Retina (tissue), 1 donor: ENCODE measurements at regions not wholly inside any gene's neighbourhood (a gene's known extent, or its start where the extent isn't known, plus 50 kb on each side); places are given as distances from the start of the nearest gene placed in this dataset.
"Not testable (repeated sequence)": the region's sequence is repeated elsewhere in the genome, so short reads cannot be mapped to it uniquely, and the experiment has no call there.

Source experiments
- DNase-seq: peaks from one replicate; pipeline ENCODE4 v3.0.0-alpha.2; 2016

DNA sequence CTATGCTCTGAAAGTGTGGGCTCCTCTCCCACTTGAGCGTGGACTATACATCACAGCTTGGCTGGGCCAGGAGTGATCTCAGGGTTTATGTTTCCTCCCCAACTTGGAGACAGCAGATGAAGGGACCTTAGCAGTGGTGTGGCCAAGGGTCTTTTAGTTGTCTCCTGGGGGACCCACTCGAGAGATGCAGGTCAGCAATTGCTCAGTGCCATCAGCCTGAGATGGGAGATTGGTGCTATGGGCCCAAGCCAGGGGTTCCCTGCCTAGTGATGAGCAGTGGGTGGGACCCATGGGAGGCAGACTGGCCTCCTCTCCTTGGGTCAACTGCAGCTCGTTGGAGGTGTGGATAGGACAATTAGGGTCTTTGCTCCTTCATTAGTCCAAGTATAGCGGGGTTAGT is 510.5 kb upstream of the FSHR start:
- no peak for DNase-seq

DNA sequence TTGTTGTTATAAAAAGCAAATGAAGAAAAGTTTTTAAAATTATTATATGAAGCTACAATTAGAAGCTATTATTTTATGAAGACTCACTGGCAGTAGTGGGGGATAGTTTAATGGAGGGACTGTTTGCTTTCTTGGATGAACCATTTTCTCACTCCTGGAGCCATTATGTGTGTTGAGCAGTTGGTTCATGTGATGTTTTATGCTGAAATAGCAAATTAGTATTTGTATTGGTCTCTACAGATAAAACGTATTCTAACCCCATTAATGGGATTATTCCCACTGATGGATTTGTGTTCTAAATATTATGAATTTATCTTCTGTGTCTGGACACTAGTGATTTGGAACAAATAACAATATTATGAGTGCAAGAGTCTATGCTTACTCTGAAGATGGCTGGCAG is 507.5 kb upstream of the FSHR start:
- DNase-seq, result no peak

GRCh38 chr2:49656853-49657252 is 502.5 kb upstream of the FSHR start:
- no peak for DNase-seq

DNA sequence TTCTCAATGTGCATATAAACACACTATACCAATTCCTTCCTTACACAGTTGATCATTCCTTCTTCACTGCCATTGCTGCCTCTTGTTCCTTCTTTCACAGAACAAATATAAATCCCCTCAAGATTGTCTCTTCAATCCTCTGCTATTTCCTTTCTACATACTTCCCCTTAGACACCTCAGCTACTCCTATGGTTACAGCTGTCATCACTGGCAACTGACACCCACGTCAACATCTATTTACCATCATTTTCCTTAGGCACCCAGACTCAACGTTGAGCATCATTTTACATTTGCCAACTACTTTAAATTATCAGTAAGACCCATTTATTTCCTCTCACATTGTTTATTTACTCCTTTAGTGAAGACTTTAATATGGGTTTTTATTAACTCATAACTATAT is 488.8 kb upstream of the FSHR start:
- DNase-seq, result no peak

- DNase-seq, result no peak
Observed at GRCh38 chr2:49640630-49641029, 486.3 kb upstream of the FSHR start.

GRCh38 chr2:49621016-49621415 is 466.7 kb upstream of the FSHR start:
- no peak for DNase-seq

DNA sequence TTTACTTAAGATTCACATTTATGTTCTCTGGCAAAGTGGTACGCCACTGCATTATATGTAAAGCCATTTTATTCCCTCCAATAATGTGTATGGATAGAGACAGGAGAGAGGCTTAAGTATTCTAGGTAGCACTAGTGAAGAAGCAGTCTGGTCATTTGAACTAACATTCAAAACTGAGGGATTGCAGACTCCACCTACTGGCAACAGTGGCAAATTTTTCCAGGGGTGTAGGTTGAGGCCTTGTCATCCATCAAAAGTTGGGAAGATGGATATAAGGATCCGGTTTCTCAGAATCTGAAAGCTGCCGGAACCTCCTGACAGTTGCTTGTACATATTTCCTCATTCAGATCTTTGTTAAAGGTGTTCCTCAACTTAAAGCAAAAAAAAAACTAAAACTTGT is 465.5 kb upstream of the FSHR start:
- no peak for DNase-seq

GRCh38 chr2:49618491-49618890 is 464.2 kb upstream of the FSHR start:
- DNase-seq, result no peak

- DNase-seq, result peak; percentile 9
Observed at GRCh38 chr2:49616800-49617199, 462.5 kb upstream of the FSHR start.

DNA sequence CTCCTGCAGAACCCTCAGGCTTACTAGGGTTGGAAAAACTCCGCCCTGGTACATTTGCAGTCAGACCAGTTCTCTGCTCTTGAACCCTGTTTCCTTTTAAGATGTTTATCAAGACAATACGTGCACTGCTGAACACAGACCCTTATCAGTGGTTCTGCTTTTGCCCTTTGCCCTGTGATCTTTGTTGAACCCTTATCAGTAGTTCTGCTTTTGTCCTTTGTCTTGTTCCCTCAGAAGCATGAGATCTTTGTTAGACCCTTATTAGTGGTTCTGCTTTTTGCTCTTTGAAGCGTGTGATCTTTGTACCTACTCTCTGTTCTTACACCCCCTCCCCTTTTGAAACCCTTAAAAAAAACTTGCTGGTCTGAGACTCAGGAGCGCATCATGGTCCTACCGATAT is 457.5 kb upstream of the FSHR start:
- DNase-seq, result not testable (repeated sequence)

DNA sequence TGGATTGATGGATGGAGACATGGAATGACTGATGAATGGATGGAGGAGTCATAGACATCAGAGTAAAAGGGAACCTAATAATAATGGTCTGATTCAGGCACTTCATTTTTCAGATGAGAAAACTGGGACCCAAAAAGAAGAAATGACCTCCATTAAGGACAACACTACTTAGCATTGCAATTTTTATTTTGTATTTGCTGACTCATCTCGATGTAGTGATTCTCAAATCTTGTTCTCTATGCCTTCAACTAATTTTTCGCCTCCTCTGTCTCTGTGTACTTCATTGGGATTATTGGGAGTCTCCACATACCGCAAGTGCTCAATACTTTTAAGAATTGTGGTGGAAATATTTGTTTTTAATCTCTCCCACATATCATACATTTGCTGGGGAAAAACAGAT is 446.2 kb upstream of the FSHR start:
- no peak for DNase-seq

DNA sequence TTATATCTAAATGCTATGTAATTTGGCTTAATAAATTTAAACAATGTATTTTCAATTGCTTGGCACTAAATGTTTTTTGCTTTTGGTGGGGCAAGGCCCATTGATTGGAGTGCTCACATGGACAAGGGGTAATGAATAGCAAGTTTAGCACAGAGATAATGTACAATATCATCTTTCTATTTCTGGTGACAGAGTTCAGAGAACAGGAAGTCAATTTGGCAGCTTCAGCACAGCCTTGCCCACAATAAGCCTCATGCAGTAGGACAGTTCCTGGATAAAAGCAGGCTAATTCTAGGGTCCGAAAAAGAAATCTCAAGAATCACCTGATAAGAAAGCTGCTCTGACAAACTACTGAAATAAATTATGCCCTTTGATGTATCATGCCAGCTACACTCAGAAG is 443.9 kb upstream of the FSHR start:
- DNase-seq, result no peak

GRCh38 chr2:49585921-49586320 is 431.6 kb upstream of the FSHR start:
- DNase-seq, result no peak

DNA sequence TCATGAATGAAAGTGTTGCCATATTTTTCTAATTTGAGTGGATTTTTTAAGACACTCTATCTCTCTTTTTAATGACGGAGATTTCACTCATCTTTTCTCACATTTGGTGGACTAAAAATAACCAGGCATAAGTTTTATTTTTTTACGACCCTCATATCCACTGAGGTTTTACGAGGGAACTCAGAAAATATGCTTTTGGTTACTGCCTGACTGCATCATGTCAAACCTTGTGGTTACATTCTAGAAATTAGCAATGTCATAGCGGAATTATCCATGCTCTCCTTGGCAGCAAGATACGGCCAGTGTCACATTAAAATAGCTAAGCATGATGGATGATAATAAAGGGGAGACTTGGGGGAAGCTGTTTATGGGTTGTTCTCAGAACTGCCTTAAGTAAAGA is 428.6 kb upstream of the FSHR start:
- DNase-seq, result peak; percentile 14

- peak; percentile 4 for DNase-seq
Observed at GRCh38 chr2:49577041-49577440, 422.7 kb upstream of the FSHR start.

- DNase-seq, result no peak
Observed at GRCh38 chr2:49569176-49569575, 414.9 kb upstream of the FSHR start.

DNA sequence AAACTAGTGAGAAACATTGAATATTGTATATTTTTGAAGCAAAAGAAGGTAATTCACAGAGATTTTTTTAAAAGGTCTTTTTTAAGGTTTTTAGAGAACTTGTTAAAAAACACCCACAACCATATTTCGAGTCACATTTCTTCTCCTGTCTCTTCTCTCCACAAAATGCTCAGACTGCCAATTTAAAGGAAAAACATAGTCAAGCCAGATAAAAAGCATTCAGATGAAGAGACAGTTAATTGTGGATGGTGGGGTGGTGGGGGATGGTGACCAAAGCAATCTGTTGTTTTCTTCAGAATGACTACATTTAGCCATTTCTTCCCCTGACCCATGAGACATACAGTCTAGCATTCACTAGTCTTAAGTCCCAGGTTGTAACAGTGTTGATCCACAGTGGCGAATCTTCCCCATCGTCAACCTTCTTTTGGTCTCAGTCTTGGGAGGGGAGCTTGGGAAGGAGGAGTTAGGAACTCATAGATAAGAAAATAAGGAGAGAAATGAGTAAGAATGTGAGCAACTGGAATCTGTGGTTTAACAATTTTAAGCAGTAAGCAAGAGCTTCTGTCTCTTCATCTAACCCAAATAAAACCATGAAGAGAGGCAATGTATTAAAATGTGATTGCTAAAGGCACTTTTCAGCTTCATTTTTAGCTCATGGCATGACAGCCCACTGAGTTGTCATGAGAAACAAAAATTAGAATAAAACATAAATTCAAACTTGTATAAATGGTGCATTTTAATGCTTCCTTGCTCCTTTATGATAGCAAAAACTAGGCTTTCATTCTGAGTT is 413.7 kb upstream of the FSHR start:
- DNase-seq, result no peak

GRCh38 chr2:49567021-49567420 is 412.7 kb upstream of the FSHR start:
- DNase-seq, result no peak

DNA sequence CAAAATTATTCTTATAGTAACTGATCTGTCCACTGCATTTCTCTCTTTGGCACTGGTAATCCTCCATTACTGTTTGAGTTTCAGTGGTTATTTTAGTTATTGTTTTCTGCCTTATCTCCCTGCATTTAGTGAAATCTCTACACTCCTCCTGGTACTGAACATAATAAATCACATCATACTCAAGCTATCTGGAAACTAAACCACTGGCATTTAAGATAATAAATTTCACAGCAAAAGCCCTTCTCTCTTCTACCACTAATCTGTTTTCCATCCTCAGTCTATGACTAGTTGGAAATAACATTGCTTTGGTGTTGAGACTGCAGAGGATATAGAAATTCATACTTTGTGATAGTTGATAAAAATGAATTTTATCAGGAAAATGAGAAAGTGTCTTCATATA is 399.3 kb upstream of the FSHR start:
- DNase-seq, result no peak

- DNase-seq, result no peak
Observed at GRCh38 chr2:49532702-49533101, 378.4 kb upstream of the FSHR start.

GRCh38 chr2:49515996-49516782 is 361.9 kb upstream of the FSHR start:
- DNase-seq, result no peak

- no peak for DNase-seq
Observed at GRCh38 chr2:49514201-49514600, 359.9 kb upstream of the FSHR start.

DNA sequence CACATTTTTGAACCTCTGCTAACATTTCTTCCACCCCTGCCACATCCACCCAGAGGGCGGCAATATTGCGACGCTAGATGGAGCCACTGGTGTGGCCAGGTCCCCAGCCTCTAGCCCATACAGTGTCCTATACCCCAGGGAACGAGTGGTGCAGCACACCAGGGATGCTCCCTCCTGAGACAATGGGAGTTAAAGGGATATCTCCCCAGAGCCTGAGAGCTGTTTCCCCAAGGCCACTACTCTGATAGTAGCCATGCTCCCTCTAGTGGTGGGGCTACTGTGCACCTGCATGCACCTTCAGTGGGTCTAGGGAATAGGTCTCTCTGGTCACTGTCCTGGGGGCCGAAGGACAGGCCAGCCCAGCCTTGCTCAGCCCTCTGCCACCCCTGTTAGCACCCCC is 336.4 kb upstream of the FSHR start:
- no peak for DNase-seq

DNA sequence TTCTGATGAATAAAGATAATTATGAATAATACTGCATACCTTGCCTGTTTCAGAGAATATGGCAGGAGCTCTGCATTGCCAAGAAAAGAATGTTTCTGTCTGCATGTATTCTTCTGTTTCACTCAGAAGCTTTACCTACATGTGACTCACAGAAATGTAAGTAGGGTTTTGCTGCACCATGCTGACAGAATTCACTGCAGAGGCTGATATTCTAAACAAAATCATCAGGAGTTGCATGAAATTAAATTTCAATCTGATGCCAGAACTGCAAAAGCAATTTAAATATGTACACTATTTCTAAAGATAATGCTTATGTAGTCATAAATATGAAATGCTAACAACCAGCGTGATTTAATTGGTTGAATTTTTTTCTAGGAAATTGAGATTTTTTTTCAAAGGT is 332.8 kb upstream of the FSHR start:
- DNase-seq, result no peak

GRCh38 chr2:49480520-49480919 is 326.2 kb upstream of the FSHR start:
- no peak for DNase-seq
